ENCODE measurements at regions not wholly inside any gene's neighbourhood (a gene's known extent, or its start where the extent isn't known, plus 50 kb on each side); places are given as distances from the start of the nearest gene placed in this dataset.
"Not testable (repeated sequence)": the region's sequence is repeated elsewhere in the genome, so short reads cannot be mapped to it uniquely, and the experiment has no call there.

- no peak for DNase-seq
- no peak for ATAC-seq
These were observed 154.1 kb downstream of the SH3BP4 start for GRCh38 chr2:235105821-235106359.

- DNase-seq = peak; percentile 19
These were observed 155.2 kb downstream of the SH3BP4 start for GRCh38 chr2:235106874-235107639.

GRCh38 chr2:235107640-235107951, 155.8 kb downstream of the SH3BP4 start:
- ATAC-seq (no peak), DNase-seq (no peak)

More at GRCh38 chr2:235106874-235107639, 155.2 kb downstream of the SH3BP4 start:
- no peak for ATAC-seq

- not testable (repeated sequence) for ATAC-seq, DNase-seq
These were observed 157.7 kb downstream of the SH3BP4 start for GRCh38 chr2:235109561-235109960.

DNA sequence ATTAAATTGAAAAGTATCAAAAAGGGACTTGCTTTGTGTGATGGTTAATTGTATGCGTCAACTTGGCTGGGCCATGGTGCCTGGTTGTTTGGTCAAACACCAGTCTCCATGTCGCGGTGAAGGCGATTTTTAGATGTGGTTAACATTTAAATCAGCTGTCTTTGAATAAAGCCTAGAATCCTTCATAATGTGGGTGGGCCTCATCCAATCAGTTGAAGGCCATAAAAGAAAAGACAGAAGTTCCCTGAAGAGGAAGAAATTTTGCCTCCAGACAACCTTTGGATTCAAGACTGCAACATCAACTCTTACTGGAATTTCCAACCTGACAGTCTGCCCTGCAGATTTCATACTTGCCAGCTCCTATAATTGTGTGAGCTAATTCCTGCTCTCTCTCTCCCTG, 160.5 kb downstream of the SH3BP4 start:
- ATAC-seq (no peak), DNase-seq (no peak)

DNA sequence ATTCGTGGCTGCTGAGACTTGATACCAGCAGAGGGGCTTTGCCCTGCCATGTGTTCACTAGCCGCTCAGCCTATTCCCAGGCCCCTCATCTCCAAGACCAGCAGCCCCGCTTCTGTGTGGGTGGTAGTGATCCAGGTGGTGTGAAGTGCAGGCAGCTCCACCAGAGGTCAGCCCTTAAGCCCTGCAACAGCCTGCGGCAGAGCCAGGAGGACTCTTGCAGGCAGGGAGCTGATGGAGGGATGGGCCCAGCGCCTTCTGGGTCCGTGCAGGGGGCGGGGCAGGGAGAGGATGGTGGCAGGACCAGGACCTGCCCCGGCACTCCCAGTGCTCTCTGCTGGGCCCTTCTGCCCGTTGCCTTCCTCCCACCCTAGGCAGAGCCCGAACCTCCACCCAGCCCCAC, 162.0 kb downstream of the SH3BP4 start:
- ATAC-seq (no peak), DNase-seq (no peak)

DNA sequence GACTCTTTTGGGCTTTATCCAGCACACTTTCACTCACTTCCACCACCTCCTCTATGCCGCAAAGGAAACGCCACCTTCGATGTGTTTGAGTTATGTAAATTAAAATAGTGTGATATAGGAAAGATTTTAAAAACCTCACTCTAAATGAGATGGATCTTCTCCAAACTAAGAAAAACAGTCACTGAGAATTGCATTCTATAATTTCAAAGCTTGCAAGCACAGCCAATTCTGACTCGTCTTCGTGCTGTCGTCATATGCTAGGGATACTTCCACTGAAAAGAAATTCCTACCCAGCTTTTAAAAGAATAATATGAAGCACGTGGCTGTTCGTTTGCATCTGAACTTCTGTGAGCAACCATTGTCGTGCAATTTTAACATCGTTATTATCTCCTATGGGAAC, 162.5 kb downstream of the SH3BP4 start:
- DNase-seq = no peak
- ATAC-seq = no peak

DNA sequence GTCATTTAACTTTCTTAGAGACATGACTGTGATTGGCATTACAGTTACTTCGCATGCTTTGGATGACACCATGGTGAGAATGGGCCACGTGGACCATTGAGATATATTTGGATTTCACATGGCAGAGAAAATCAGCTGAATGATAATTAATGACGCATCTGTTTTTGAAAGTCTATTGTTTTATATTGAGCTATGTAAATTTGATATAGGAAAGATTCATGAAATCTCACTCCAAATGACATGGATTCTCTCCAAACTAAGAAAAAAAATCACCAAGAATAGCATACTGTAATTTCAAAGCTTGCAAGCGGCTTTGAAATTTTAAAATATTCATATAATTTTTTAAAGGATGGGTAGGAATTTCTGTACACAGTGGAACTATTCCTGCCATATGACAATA, 163.7 kb downstream of the SH3BP4 start:
- DNase-seq (no peak), ATAC-seq (no peak)

DNA sequence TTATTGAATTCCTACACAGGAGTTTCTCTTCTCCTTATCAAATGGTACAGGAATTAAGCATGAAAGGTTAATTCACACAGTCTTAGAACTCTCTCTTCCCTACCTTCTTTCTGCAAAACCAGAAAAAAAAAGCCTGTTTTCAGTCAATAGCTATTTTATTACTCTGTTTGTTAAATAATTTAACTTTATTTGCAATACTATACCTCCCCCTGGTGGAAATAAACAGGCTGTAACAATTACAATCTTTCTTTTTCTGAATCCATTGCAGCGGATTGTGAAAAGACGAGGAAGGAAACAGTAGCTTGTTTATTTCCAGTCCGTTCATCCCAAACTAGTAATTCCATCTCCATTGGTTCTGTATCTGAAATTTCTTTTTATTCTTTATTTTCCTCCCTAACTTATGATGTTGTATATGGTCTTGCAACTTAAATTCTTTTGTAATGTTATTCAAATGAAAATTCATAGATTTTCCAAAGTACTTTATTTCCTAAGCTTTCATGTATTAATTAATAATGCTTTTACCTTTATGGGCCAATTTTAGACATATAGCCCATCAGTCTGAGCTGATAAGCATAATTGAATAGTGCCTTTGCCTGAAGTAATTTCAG, 165.2 kb downstream of the SH3BP4 start:
- no peak for DNase-seq

GRCh38 chr2:235126768-235127167, 175.0 kb downstream of the SH3BP4 start:
- ATAC-seq (no peak), DNase-seq (no peak)

More for the DNA sequence above, 165.2 kb downstream of the SH3BP4 start:
- ATAC-seq = no peak

DNA sequence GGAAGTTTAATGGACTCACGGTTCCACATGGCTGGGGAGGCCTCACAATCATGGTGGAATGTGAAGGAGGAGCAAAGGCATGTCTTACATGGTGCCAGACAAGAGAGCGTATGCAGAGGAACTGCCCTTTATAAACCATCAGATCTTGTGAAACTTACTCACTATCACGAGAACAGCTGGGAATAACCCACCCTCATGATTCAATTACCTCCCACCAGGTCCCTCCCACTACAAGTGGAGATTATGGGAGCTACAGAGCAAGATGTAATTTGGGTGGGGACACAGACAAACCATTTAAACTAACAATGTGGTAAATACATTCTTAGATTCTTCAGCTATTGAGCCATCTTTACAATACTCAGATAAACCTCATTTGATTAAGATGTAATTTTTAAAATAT, 176.1 kb downstream of the SH3BP4 start:
- ATAC-seq = no peak

GRCh38 chr2:235129850-235130249, 178.0 kb downstream of the SH3BP4 start:
- ATAC-seq = no peak
- DNase-seq = no peak

More for the DNA sequence above, 176.1 kb downstream of the SH3BP4 start:
- DNase-seq = no peak

- ATAC-seq (no peak), DNase-seq (no peak)
These were observed 179.8 kb downstream of the SH3BP4 start for GRCh38 chr2:235131334-235132305.

GRCh38 chr2:235132651-235133050, 180.8 kb downstream of the SH3BP4 start:
- ATAC-seq (no peak), DNase-seq (no peak)

GRCh38 chr2:235133837-235134236, 182.0 kb downstream of the SH3BP4 start:
- DNase-seq (no peak), ATAC-seq (no peak)

DNA sequence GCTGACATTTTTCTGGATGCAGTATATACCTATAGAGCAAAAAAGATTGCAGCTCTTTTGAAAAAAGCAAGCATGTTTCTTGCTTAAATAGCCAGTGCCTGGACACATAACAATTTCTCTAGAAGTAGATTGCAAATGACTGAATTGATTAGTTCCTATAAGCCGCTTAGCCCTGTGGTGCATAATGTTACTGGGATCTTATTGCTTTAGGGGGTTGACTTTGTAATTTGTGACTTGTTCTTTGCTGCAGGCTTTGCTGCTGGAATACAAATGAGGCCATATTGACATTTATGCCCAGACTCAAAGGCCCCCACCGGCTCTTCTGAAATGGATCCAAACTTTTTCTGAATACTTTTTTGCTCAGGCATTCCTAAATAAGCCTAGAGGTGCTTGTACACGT, 182.6 kb downstream of the SH3BP4 start:
- DNase-seq (no peak), ATAC-seq (no peak)

DNA sequence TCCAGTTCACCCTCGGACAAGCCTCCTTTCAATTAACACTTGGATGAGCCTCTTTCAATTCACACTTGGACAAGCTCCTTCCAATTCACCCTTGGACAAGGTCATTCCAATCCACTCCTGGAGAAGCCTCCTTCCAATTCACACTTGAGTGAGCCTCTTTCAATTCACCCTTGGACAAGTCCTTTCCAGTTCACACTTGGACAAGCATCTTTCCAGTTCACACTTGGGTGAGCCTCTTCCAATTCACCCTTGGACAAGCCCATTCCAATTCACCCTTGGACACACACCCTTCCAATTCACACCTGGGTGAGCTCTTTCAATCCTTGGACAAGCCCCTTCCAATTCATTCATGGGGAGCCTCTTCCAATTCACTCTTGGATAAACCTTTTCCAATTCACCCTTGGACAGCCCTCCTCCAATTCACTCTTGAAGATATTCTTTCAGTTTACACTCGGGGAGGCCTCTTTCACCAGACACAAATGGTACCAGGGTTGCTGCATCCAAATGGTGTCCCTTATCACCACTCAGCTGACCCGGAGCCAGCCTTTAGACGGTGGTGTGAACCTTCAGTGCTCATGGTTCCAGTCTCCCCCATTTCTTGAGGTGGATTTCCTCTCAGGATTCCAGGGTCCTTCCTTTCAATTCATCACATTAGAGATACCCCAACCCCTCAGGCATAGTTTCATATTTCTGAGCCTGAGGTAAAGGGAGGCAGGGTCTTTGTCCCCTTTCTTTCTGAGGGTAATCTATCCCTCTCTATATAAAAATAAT, 183.6 kb downstream of the SH3BP4 start:
- DNase-seq (no peak), ATAC-seq (no peak)

- ATAC-seq (no peak), DNase-seq (peak; percentile 63)
These were observed 184.3 kb downstream of the SH3BP4 start for GRCh38 chr2:235135990-235136561.

GRCh38 chr2:235138339-235138738, 186.5 kb downstream of the SH3BP4 start:
- DNase-seq (no peak), ATAC-seq (no peak)

GRCh38 chr2:235139956-235140800, 188.4 kb downstream of the SH3BP4 start:
- DNase-seq (no peak), ATAC-seq (no peak)

- ATAC-seq = no peak
- DNase-seq = no peak
These were observed 188.9 kb downstream of the SH3BP4 start for GRCh38 chr2:235140801-235141081.
